GM12872 (cell line): ENCODE measurements at regions not wholly inside any gene's neighbourhood (a gene's known extent, or its start where the extent isn't known, plus 50 kb on each side); places are given as distances from the start of the nearest gene placed in this dataset.

Experiments used
- TF ChIP-seq, protein P1 (sequence below): IDR thresholded peaks from 3 replicates; pipeline ENCODE4 v1.5.1; 2011; ENCODE audit warnings: low read depth, mild to moderate bottlenecking, low read length, moderate library complexity; ENCODE audit not compliant: insufficient read depth

DNA sequence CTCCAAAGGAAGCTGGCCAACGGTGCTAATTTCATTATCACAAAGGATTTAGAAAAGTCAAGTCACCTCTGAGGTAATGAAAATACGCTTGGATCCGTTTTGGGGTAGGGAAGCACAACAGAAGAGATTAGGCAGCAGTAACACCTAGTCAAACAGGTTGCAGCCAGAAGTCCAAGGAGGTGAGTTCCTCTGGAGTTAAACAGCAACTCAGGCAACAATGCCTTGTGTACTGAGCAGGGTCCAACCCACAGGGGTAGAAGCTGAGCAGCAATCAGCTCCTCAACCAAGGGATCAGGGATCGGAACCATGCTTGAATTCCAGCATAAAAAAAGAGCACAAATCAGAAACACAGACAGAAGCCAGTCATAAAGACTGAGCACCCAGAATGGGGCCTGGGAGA, 88.1 kb upstream of the SPRED1 start:
- TF ChIP-seq, protein P1, sequence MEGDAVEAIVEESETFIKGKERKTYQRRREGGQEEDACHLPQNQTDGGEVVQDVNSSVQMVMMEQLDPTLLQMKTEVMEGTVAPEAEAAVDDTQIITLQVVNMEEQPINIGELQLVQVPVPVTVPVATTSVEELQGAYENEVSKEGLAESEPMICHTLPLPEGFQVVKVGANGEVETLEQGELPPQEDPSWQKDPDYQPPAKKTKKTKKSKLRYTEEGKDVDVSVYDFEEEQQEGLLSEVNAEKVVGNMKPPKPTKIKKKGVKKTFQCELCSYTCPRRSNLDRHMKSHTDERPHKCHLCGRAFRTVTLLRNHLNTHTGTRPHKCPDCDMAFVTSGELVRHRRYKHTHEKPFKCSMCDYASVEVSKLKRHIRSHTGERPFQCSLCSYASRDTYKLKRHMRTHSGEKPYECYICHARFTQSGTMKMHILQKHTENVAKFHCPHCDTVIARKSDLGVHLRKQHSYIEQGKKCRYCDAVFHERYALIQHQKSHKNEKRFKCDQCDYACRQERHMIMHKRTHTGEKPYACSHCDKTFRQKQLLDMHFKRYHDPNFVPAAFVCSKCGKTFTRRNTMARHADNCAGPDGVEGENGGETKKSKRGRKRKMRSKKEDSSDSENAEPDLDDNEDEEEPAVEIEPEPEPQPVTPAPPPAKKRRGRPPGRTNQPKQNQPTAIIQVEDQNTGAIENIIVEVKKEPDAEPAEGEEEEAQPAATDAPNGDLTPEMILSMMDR = no peak

DNA sequence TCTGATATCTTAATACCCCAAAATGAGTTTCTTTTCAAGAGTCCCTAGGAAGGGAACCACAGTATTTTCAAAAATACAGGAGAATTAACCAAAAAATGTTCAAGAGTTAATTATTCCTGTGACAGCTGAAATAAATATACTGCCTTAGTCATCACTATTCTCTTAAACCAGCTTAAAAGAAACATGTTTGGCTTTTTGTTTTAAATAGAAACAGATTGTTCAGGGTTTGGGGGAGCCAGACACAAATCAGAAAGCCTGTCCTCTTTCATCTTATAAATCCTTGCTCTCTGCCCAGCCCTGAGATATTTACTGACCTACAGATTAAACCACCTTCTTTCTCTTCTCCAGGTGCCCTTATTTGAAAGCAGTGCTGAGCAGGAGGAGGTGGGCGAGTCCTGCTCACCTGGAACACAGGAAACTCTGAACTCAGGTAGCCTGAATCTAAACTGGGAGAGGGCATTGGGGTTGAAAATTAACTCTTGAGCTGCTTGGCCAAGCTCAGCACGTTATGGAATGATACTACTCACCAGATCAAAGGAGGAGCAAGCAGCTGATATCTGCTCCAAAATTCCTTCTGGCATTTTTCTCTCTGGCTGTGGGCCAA, 84.1 kb upstream of the SPRED1 start:
- TF ChIP-seq, protein P1 = no peak

DNA sequence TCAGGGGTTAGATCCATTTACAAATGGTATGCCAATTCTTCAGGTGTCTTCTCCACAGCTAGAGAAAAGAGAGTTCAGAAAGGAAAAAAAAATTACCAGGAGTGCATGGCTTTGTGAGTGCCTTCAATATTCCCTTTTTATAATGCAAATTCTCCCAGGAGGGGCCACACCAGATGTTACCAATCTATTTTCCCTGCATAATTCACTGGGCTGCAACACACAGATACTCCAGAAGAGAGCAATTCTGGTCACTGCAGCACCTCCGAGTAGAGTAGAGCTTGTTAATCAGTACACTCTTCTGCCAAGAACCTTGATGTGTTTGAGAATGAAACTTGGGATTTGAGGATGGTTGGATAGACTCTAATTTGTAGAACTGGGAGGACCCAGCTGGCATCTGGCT, 80.7 kb upstream of the SPRED1 start:
- TF ChIP-seq, protein P1 = no peak

DNA sequence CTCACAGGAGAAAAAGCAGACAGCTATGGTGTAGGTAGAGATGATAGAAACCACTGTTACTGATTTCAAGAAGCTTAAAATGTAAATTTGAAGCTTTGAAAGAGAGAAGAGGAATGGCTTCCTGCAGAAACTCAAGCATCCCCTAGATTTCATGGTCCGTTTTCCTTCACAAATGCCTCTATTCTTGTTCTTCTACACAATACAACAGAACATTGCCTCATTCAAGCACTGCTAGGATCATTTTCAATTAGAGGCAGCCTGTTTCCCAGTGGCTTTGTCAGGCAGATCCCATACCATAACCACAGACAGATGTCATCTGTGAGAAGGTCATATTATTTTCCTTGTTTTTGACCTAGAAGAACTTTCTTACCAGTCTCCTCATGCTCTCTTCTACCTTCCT, 77.9 kb upstream of the SPRED1 start:
- TF ChIP-seq, protein P1 = no peak

DNA sequence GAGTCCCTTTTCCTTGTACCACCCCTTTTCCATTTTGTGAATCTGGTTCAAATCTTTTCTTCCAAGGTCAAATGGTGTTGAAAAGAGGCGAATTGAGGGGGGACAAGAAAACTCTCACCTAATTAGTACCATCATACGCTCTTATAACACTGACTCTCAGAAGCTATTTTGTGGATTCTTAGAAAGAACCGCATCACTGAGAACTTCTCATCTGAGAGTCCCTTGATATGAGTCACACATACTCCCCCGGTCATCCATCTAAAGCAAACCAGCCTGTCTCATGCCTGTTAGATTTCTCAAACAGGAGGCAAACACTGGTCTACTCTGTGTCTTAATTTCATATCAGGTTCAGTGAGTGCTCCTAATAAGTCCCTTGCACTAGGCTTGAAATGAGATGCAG, 76.5 kb upstream of the SPRED1 start:
- TF ChIP-seq, protein P1 = no peak

DNA sequence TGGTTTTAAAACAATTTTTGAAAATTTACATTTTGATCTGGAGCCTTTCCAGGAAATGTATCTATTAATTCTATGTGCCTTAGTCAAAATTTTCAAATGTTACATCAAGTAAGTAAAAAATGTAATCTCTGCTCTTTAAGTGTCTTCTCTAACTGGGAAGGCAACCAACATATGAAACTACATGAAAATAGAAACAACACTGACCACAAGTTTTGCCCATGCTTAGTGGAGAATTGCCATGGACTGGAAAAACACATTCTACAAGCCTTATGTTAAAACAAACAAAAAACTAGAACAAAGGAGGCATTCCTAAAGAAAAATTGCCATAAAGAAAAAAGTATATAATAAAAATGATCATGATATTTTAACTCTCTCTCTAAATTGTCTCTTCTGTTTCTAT, 75.9 kb upstream of the SPRED1 start:
- TF ChIP-seq, protein P1 = no peak

DNA sequence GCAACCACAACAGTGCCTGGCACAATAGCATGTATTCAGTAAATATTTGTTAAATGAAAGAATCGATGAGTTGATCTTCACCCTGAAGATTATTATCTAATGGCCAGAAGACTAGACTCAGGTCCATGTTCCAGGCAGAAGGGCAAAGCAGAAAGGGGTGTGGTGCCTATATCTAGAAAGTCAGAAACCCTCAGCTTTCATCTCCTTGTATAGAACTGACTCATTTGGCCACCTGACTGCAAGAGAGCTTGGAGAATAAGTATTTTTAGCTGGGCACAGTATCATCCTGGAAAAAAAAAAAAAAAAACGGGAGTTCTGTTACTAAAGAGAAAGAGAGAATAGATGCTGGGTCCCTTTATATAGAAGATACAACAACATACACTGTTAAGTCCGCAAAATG, 69.7 kb upstream of the SPRED1 start:
- TF ChIP-seq, protein P1 = no peak
